Glutamatergic neuron (in vitro differentiated cells): ENCODE measurements at regions not wholly inside any gene's neighbourhood (a gene's known extent, or its start where the extent isn't known, plus 50 kb on each side); places are given as distances from the start of the nearest gene placed in this dataset.

Experiments
- DNase-seq: peaks from one replicate; pipeline ENCODE4 v3.0.0; 2022
- H3K27ac Mint-ChIP-seq: one replicate; pipeline ENCODE4 v1.8.0; 2020; ENCODE audit warnings: mild to moderate bottlenecking, mixed read lengths, inconsistent platforms; ENCODE audit not compliant: unreplicated experiment
- H3K27me3 Mint-ChIP-seq: one replicate; pipeline ENCODE4 v1.8.0; 2020; ENCODE audit warnings: mild to moderate bottlenecking, moderate library complexity, mixed read lengths, inconsistent platforms; ENCODE audit not compliant: unreplicated experiment
- H3K36me3 Mint-ChIP-seq: one replicate; pipeline ENCODE4 v1.8.0; 2020; ENCODE audit warnings: mild to moderate bottlenecking, mixed read lengths, inconsistent platforms; ENCODE audit not compliant: unreplicated experiment
- H3K4me1 Mint-ChIP-seq: one replicate; pipeline ENCODE4 v1.8.0; 2020; ENCODE audit warnings: mild to moderate bottlenecking, low read depth, mixed read lengths, inconsistent platforms; ENCODE audit not compliant: unreplicated experiment
- H3K4me3 Mint-ChIP-seq: one replicate; pipeline ENCODE4 v1.8.0; 2020; ENCODE audit warnings: mild to moderate bottlenecking, mixed read lengths, inconsistent platforms; ENCODE audit not compliant: unreplicated experiment
- H3K9me3 Mint-ChIP-seq: one replicate; pipeline ENCODE4 v1.8.0; 2020; ENCODE audit warnings: mild to moderate bottlenecking, moderate library complexity, mixed read lengths, inconsistent platforms; ENCODE audit not compliant: unreplicated experiment
- TF ChIP-seq, protein P1 (sequence below): fragments of 200-600 bp; sonication (generic); IDR thresholded peaks from one replicate; pipeline ENCODE4 v1.5.0; 2021; ENCODE audit not compliant: partially characterized antibody, unreplicated experiment

DNA sequence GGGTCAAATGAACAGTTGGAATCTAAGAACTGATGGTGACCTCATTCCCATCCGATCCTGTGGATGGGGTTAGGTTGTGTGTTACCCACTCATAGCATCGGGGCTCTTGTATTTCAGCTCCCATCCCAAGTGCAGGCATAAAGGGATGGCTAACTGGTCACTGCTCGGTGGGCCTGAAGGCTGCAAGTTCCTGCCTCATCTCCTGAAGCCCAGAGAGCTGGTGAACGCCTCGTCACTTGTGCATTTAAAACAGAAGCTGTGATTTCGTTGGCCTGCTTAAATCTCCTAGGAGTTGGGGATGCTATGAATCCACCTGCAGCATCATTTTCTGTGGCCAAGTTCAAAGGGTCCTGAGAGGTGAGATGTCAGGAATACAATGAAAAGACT lies 477.0 kb downstream of the TBC1D22A start:
- peaks cover 5% of the 10 kb centered on the region for H3K27me3 Mint-ChIP-seq
- H3K9me3 Mint-ChIP-seq: peaks cover 4% of the 10 kb centered on the region
- DNase-seq: no peak
- H3K27ac Mint-ChIP-seq: no peak overlapping the region
- TF ChIP-seq, protein P1, sequence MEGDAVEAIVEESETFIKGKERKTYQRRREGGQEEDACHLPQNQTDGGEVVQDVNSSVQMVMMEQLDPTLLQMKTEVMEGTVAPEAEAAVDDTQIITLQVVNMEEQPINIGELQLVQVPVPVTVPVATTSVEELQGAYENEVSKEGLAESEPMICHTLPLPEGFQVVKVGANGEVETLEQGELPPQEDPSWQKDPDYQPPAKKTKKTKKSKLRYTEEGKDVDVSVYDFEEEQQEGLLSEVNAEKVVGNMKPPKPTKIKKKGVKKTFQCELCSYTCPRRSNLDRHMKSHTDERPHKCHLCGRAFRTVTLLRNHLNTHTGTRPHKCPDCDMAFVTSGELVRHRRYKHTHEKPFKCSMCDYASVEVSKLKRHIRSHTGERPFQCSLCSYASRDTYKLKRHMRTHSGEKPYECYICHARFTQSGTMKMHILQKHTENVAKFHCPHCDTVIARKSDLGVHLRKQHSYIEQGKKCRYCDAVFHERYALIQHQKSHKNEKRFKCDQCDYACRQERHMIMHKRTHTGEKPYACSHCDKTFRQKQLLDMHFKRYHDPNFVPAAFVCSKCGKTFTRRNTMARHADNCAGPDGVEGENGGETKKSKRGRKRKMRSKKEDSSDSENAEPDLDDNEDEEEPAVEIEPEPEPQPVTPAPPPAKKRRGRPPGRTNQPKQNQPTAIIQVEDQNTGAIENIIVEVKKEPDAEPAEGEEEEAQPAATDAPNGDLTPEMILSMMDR: no peak
- peaks cover 5% of the 10 kb centered on the region for H3K36me3 Mint-ChIP-seq
- no peak overlapping the region for H3K4me3 Mint-ChIP-seq
- H3K4me1 Mint-ChIP-seq: no peaks in the 10 kb centered on the region

DNA sequence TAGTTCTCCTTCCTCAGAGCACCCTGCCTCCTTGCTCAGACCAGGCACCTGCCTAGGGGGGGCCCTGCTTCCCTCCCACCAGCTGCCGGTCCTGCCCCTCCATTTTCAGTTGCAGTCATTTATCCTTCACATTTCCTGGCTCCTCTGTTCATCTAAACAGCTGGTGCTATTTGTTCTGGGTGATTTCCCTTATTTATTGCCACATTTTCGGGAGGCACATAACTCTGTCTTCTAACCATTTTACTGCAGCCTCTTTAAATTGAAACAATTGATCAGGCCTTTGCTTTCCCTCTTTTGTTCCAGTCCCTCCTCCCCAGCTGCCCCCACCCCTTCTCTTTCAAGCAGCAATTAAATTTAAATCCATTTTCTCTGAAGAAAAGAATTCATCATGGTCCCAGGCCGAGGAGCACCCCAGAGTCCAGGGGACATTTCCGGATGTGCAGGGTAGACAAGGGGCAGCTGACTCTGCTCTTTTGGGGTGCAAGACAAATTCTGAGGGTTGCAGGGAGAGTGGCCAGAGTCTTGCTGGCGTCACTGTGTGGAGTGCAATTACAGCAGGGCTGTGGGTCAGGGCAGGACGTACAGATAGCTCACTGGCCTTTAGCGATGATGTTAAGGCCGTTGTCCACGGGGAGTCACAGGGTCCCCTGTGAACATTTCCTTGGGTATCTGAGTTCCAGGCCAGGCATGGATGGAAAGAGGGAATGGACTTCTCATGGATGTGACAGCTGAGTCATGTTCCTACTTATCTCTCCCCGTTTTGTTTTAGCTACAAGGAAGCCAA lies 476.4 kb downstream of the TBC1D22A start:
- DNase-seq: no peak
- H3K36me3 Mint-ChIP-seq: peaks cover 5% of the 10 kb centered on the region
- peaks cover 5% of the 10 kb centered on the region for H3K27me3 Mint-ChIP-seq
- H3K9me3 Mint-ChIP-seq: peaks cover 6% of the 10 kb centered on the region
- H3K4me3 Mint-ChIP-seq: no peak overlapping the region
- no peak overlapping the region for H3K27ac Mint-ChIP-seq
- H3K4me1 Mint-ChIP-seq: no peaks in the 10 kb centered on the region
- TF ChIP-seq, protein P1: no peak

DNA sequence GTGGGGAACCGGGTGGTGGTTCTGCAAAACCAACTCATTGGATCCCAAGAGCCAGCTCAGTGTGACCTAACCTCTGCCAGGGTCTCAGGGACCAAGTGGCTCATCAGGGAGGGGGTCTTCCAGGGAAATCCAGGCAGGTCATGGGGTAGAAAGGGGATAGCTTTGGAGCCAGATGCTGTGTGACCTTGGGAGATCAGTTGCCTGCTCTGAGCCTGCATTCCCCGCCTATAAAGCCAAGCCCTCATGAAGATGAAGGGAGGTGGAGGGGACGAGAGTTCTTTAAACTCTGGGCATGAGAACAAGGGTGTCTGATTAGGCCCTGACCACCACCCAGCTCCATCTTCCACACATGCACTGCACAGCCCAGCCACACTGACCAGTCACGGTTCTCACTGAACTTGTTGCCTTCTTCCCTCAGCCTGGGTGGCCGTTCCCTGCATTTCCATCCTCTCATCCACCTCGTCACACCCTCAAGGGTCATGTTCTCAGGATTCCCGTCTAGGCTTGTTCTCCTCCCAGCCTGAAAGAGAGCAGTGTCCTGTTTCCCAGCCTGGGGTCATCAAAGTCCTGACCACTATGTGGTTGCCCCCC lies 475.5 kb downstream of the TBC1D22A start:
- TF ChIP-seq, protein P1: no peak

GRCh38 chr22:47236718-47237117 lies 474.3 kb downstream of the TBC1D22A start:
- TF ChIP-seq, protein P1: no peak
- Mint-ChIP-seq H3K9me3 (peaks cover 13% of the 10 kb centered on the region), H3K27ac (no peak overlapping the region), H3K4me1 (no peaks in the 10 kb centered on the region), H3K36me3 (peaks cover 11% of the 10 kb centered on the region), H3K4me3 (no peak overlapping the region), H3K27me3 (peaks cover 5% of the 10 kb centered on the region)
- no peak for DNase-seq

More for the DNA sequence above, 475.5 kb downstream of the TBC1D22A start:
- H3K27me3 Mint-ChIP-seq: peaks cover 5% of the 10 kb centered on the region
- H3K9me3 Mint-ChIP-seq: peaks cover 12% of the 10 kb centered on the region
- DNase-seq: no peak
- no peak overlapping the region for H3K27ac Mint-ChIP-seq
- peaks cover 10% of the 10 kb centered on the region for H3K36me3 Mint-ChIP-seq
- no peak overlapping the region for H3K4me3 Mint-ChIP-seq
- H3K4me1 Mint-ChIP-seq: no peaks in the 10 kb centered on the region

GRCh38 chr22:47236161-47236560 lies 473.7 kb downstream of the TBC1D22A start:
- Mint-ChIP-seq H3K4me3 (no peak overlapping the region), H3K27me3 (peaks cover 5% of the 10 kb centered on the region), H3K4me1 (no peaks in the 10 kb centered on the region), H3K27ac (no peak overlapping the region), H3K36me3 (peaks cover 11% of the 10 kb centered on the region), H3K9me3 (peaks cover 17% of the 10 kb centered on the region)
- no peak for DNase-seq
- TF ChIP-seq, protein P1: no peak
